ENCODE measurements at regions not wholly inside any gene's neighbourhood (a gene's known extent, or its start where the extent isn't known, plus 50 kb on each side); places are given as distances from the start of the nearest gene placed in this dataset.

- H3K9ac ChIP-seq (ENCODE audit: extremely low read depth, low read length, poor library complexity, severe bottlenecking), result no peak overlapping the region
- H3K4me3 ChIP-seq (ENCODE audit: low read length), result no peak overlapping the region
- Mint-ChIP-seq H3K4me1 (peaks cover 23% of the 10 kb centered on the region), H3K4me3 (no peak overlapping the region), H3K36me3 (ENCODE audit: low read depth) (no peaks in the 10 kb centered on the region), H3K27ac (no peak overlapping the region), H3K27me3 (ENCODE audit: insufficient read depth) (peaks cover 3% of the 10 kb centered on the region), H3K9me3 (no peaks in the 10 kb centered on the region)
- peak; percentile 74 for DNase-seq
- no peak overlapping the region for H3K27ac ChIP-seq (ENCODE audit: low read depth, low read length)
- WGBS, 2 experiments (ENCODE audit: insufficient coverage in 1 of 2, insufficient read length in 1 of 2), result 91 to 95% methylated on average over 4 to 14 of the region's 14 CpGs
- H3K4me1 ChIP-seq (ENCODE audit: control insufficient read depth, insufficient read depth, low read length), result peaks cover 12% of the 10 kb centered on the region
- H3K9me3 ChIP-seq (ENCODE audit: control insufficient read depth, low read length), result no peaks in the 10 kb centered on the region
- peak; percentile 50 for TF ChIP-seq CTCF (conservative IDR thresholded peaks at IDR 0.05)
- H3K27me3 ChIP-seq (ENCODE audit: control insufficient read depth, insufficient read depth, low read length, poor library complexity, severe bottlenecking), result no peaks in the 10 kb centered on the region
- H3K36me3 ChIP-seq (ENCODE audit: control insufficient read depth, insufficient read depth, low read length), result no peaks in the 10 kb centered on the region
These were observed 141.9 kb upstream of the ID2 start for GRCh38 chr2:8539743-8540551.

- DNase-seq, result no peak
- Mint-ChIP-seq H3K9me3 (no peaks in the 10 kb centered on the region), H3K4me3 (no peak overlapping the region), H3K36me3 (ENCODE audit: low read depth) (no peaks in the 10 kb centered on the region), H3K27me3 (ENCODE audit: insufficient read depth) (peaks cover 3% of the 10 kb centered on the region), H3K27ac (no peak overlapping the region), H3K4me1 (peaks cover 23% of the 10 kb centered on the region)
- TF ChIP-seq CTCF (conservative IDR thresholded peaks at IDR 0.05), result no peak
- WGBS, 2 experiments (ENCODE audit: insufficient coverage in 1 of 2, insufficient read length in 1 of 2), result 88% methylated on average over 2 of the region's 2 CpGs; no CpG with 5 or more reads in 1 of the 2 experiments
- no peaks in the 10 kb centered on the region for H3K36me3 ChIP-seq (ENCODE audit: control insufficient read depth, insufficient read depth, low read length)
- no peak overlapping the region for H3K4me3 ChIP-seq (ENCODE audit: low read length)
- H3K9ac ChIP-seq (ENCODE audit: extremely low read depth, low read length, poor library complexity, severe bottlenecking), result no peak overlapping the region
- H3K9me3 ChIP-seq (ENCODE audit: control insufficient read depth, low read length), result no peaks in the 10 kb centered on the region
- H3K4me1 ChIP-seq (ENCODE audit: control insufficient read depth, insufficient read depth, low read length), result peaks cover 8% of the 10 kb centered on the region
- no peak overlapping the region for H3K27ac ChIP-seq (ENCODE audit: low read depth, low read length)
- H3K27me3 ChIP-seq (ENCODE audit: control insufficient read depth, insufficient read depth, low read length, poor library complexity, severe bottlenecking), result no peaks in the 10 kb centered on the region
These were observed 141.3 kb upstream of the ID2 start for GRCh38 chr2:8540552-8541055.

- 92 to 100% methylated on average over 5 to 8 of the region's 8 CpGs for WGBS, 2 experiments (ENCODE audit: insufficient coverage in 1 of 2, insufficient read length in 1 of 2)
- no peak overlapping the region for H3K27ac Mint-ChIP-seq
- TF ChIP-seq CTCF (conservative IDR thresholded peaks at IDR 0.05), result no peak
These were observed 140.6 kb upstream of the ID2 start for GRCh38 chr2:8541223-8541622.

More at GRCh38 chr2:8541223-8541622, 140.6 kb upstream of the ID2 start:
- no peaks in the 10 kb centered on the region for H3K36me3 Mint-ChIP-seq (ENCODE audit: low read depth)
- H3K4me3 Mint-ChIP-seq, result no peak overlapping the region
- H3K9me3 Mint-ChIP-seq, result no peaks in the 10 kb centered on the region
- H3K4me3 ChIP-seq (ENCODE audit: low read length), result no peak overlapping the region
- H3K27me3 Mint-ChIP-seq (ENCODE audit: insufficient read depth), result peaks cover 3% of the 10 kb centered on the region
- no peak overlapping the region for H3K9ac ChIP-seq (ENCODE audit: extremely low read depth, low read length, poor library complexity, severe bottlenecking)
- peaks cover 4% of the 10 kb centered on the region for H3K4me1 ChIP-seq (ENCODE audit: control insufficient read depth, insufficient read depth, low read length)
- peaks cover 18% of the 10 kb centered on the region for H3K4me1 Mint-ChIP-seq
- H3K9me3 ChIP-seq (ENCODE audit: control insufficient read depth, low read length), result no peaks in the 10 kb centered on the region
- H3K27ac ChIP-seq (ENCODE audit: low read depth, low read length), result no peak overlapping the region
- DNase-seq, result peak; percentile 20
- no peaks in the 10 kb centered on the region for H3K36me3 ChIP-seq (ENCODE audit: control insufficient read depth, insufficient read depth, low read length)
- H3K27me3 ChIP-seq (ENCODE audit: control insufficient read depth, insufficient read depth, low read length, poor library complexity, severe bottlenecking), result no peaks in the 10 kb centered on the region

All from endodermal cell (in vitro differentiated cells).